SJSA1 (cell line): ENCODE measurements at regions not wholly inside any gene's neighbourhood (a gene's known extent, or its start where the extent isn't known, plus 50 kb on each side); places are given as distances from the start of the nearest gene placed in this dataset.
"Not testable (repeated sequence)": the region's sequence is repeated elsewhere in the genome, so short reads cannot be mapped to it uniquely, and the experiment has no call there.

ENCODE experiments used
- DNase-seq, 2 experiments: peaks; one replicate each; pipeline ENCODE4 v3.0.0-alpha.2; 2015 to 2020; ENCODE audit warnings: low spot score in 2 of 2, low read depth in 1 of 2
- H3K27ac ChIP-seq: fragments of 250-450 bp; sonication (Bioruptor Pico); 2 replicates; pipeline ENCODE4 v1.5.1; 2020; ENCODE audit warnings: mild to moderate bottlenecking, moderate library complexity
- H3K27me3 ChIP-seq: fragments of 250-450 bp; sonication (Bioruptor Pico); replicated peaks from 2 replicates; pipeline ENCODE4 v1.5.1; 2020; ENCODE audit warnings: mild to moderate bottlenecking, moderate library complexity
- H3K36me3 ChIP-seq: fragments of 250-450 bp; sonication (Bioruptor Pico); 2 replicates; pipeline ENCODE4 v1.5.1; 2020; ENCODE audit warnings: mild to moderate bottlenecking
- H3K4me1 ChIP-seq: fragments of 250-450 bp; sonication (Bioruptor Pico); replicated peaks from 2 replicates; pipeline ENCODE4 v1.6.1; 2021; ENCODE audit warnings: mild to moderate bottlenecking
- H3K4me3 ChIP-seq: fragments of 250-450 bp; sonication (Bioruptor Pico); 2 replicates; pipeline ENCODE4 v1.5.1; 2020; ENCODE audit warnings: mild to moderate bottlenecking
- H3K9me3 ChIP-seq: fragments of 250-450 bp; sonication (Bioruptor Pico); replicated peaks from 2 replicates; pipeline ENCODE4 v1.5.1; 2020; ENCODE audit warnings: mild to moderate bottlenecking

- no peaks in the 10 kb centered on the region; the same call in 1 of the 2 replicates for H3K9me3 ChIP-seq
- no peaks in the 10 kb centered on the region for H3K36me3 ChIP-seq
- no peak overlapping the region for H3K4me3 ChIP-seq
- no peak overlapping the region for H3K27ac ChIP-seq
- no peaks in the 10 kb centered on the region for H3K27me3 ChIP-seq
- peaks cover 24% of the 10 kb centered on the region for H3K4me1 ChIP-seq
- no peak for DNase-seq
These were observed 69.1 kb upstream of the EP300 start for GRCh38 chr22:41023299-41023623.

GRCh38 chr22:41028841-41029240, 63.6 kb upstream of the EP300 start:
- Histone ChIP-seq H3K36me3 (no peaks in the 10 kb centered on the region), H3K27ac (peak overlapping the region; percentile 50), H3K4me1 (peaks cover 18% of the 10 kb centered on the region), H3K27me3 (no peaks in the 10 kb centered on the region), H3K4me3 (no peak overlapping the region), H3K9me3 (no peaks in the 10 kb centered on the region)
- DNase-seq, result peak in 1 of 2 experiments; percentile 72

- no peaks in the 10 kb centered on the region for H3K9me3 ChIP-seq
- DNase-seq, result peak in 1 of 2 experiments; percentile 15
- H3K4me1 ChIP-seq, result peaks cover 18% of the 10 kb centered on the region
- H3K36me3 ChIP-seq, result no peaks in the 10 kb centered on the region
- H3K27ac ChIP-seq, result no peak overlapping the region
- no peak overlapping the region for H3K4me3 ChIP-seq
- H3K27me3 ChIP-seq, result no peaks in the 10 kb centered on the region
These were observed 61.5 kb upstream of the EP300 start for GRCh38 chr22:41030891-41031290.

GRCh38 chr22:41034706-41035105, 57.7 kb upstream of the EP300 start:
- H3K27me3 ChIP-seq, result no peaks in the 10 kb centered on the region
- H3K4me3 ChIP-seq, result no peak overlapping the region
- DNase-seq, result no peak

GRCh38 chr22:41036924-41037323, 55.5 kb upstream of the EP300 start:
- Histone ChIP-seq H3K27me3 (no peaks in the 10 kb centered on the region), H3K27ac (no peak overlapping the region), H3K36me3 (no peaks in the 10 kb centered on the region), H3K4me1 (no peaks in the 10 kb centered on the region), H3K4me3 (no peak overlapping the region), H3K9me3 (no peaks in the 10 kb centered on the region)
- no peak for DNase-seq

More at GRCh38 chr22:41034706-41035105, 57.7 kb upstream of the EP300 start:
- Histone ChIP-seq H3K27ac (no peak overlapping the region), H3K9me3 (no peaks in the 10 kb centered on the region), H3K4me1 (peaks cover under 1% of the 10 kb centered on the region; the same call in 1 of the 2 replicates), H3K36me3 (no peaks in the 10 kb centered on the region)

GRCh38 chr22:41038732-41039131, 53.7 kb upstream of the EP300 start:
- Histone ChIP-seq H3K27ac (no peak overlapping the region), H3K4me1 (no peaks in the 10 kb centered on the region)
- no peak for DNase-seq

GRCh38 chr22:41039641-41040040, 52.8 kb upstream of the EP300 start:
- H3K4me3 ChIP-seq, H3K4me1 ChIP-seq, H3K36me3 ChIP-seq, H3K27ac ChIP-seq, H3K9me3 ChIP-seq, H3K27me3 ChIP-seq, DNase-seq: not testable (repeated sequence)

More at GRCh38 chr22:41038732-41039131, 53.7 kb upstream of the EP300 start:
- no peaks in the 10 kb centered on the region for H3K9me3 ChIP-seq
- no peaks in the 10 kb centered on the region for H3K27me3 ChIP-seq
- H3K36me3 ChIP-seq, result no peaks in the 10 kb centered on the region
- H3K4me3 ChIP-seq, result no peak overlapping the region

GRCh38 chr22:41040483-41040882, 51.9 kb upstream of the EP300 start:
- Histone ChIP-seq H3K4me1 (no peaks in the 10 kb centered on the region), H3K27me3 (no peaks in the 10 kb centered on the region), H3K36me3 (no peaks in the 10 kb centered on the region), H3K9me3 (no peaks in the 10 kb centered on the region), H3K27ac (no peak overlapping the region), H3K4me3 (no peak overlapping the region)
- DNase-seq, result no peak

GRCh38 chr22:41041532-41041931, 50.9 kb upstream of the EP300 start:
- no peaks in the 10 kb centered on the region for H3K4me1 ChIP-seq
- DNase-seq, result no peak

More at GRCh38 chr22:41041532-41041931, 50.9 kb upstream of the EP300 start:
- no peak overlapping the region for H3K27ac ChIP-seq
- no peaks in the 10 kb centered on the region for H3K9me3 ChIP-seq
- H3K27me3 ChIP-seq, result no peaks in the 10 kb centered on the region
- no peak overlapping the region for H3K4me3 ChIP-seq
- H3K36me3 ChIP-seq, result no peaks in the 10 kb centered on the region
